ENCODE measurements at regions not wholly inside any gene's neighbourhood (a gene's known extent, or its start where the extent isn't known, plus 50 kb on each side); places are given as distances from the start of the nearest gene placed in this dataset.

DNA sequence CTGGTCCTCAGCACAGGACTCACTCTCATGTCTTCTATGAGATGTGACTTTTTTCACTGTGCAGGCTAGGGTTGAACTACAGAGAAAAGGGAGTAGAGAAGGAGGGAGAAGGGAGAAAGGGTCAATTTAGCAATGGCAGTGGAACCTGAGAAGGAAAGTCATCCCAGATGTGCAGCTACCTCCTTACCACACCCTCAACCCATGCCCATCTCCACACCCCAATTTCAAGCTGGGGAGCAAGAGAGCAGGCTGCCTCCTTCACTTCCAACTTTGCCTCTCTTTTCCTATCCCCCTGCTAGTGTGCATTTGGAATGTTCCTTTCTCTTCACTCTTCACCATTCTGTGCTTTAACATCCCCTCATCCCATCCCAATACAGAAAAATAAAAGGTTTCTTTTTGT, 163.5 kb upstream of the MAP3K1 start:
- TF ChIP-seq, protein P1, sequence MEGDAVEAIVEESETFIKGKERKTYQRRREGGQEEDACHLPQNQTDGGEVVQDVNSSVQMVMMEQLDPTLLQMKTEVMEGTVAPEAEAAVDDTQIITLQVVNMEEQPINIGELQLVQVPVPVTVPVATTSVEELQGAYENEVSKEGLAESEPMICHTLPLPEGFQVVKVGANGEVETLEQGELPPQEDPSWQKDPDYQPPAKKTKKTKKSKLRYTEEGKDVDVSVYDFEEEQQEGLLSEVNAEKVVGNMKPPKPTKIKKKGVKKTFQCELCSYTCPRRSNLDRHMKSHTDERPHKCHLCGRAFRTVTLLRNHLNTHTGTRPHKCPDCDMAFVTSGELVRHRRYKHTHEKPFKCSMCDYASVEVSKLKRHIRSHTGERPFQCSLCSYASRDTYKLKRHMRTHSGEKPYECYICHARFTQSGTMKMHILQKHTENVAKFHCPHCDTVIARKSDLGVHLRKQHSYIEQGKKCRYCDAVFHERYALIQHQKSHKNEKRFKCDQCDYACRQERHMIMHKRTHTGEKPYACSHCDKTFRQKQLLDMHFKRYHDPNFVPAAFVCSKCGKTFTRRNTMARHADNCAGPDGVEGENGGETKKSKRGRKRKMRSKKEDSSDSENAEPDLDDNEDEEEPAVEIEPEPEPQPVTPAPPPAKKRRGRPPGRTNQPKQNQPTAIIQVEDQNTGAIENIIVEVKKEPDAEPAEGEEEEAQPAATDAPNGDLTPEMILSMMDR (IDR thresholded peaks at IDR 0.05; ENCODE audit: low read depth, low read length): no peak
- no peak for TF ChIP-seq POLR2A (IDR thresholded peaks at IDR 0.05; ENCODE audit: extremely low read depth, insufficient read length)
- TF ChIP-seq, protein P2, sequence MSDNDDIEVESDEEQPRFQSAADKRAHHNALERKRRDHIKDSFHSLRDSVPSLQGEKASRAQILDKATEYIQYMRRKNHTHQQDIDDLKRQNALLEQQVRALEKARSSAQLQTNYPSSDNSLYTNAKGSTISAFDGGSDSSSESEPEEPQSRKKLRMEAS (IDR thresholded peaks at IDR 0.05; ENCODE audit: low read depth, low read length): no peak
